GM20431 (cell line): ENCODE measurements at regions not wholly inside any gene's neighbourhood (a gene's known extent, or its start where the extent isn't known, plus 50 kb on each side); places are given as distances from the start of the nearest gene placed in this dataset.

Experiments
- in situ Hi-C: fragments of 300-500 bp; cut with MseI, MboI; formaldehyde crosslinking; loops from one replicate; pipeline ENCODE4 v1.15.0; 2020; ENCODE audit warnings: low sequenced_read_pairs; ENCODE audit not compliant: unreplicated experiment

DNA sequence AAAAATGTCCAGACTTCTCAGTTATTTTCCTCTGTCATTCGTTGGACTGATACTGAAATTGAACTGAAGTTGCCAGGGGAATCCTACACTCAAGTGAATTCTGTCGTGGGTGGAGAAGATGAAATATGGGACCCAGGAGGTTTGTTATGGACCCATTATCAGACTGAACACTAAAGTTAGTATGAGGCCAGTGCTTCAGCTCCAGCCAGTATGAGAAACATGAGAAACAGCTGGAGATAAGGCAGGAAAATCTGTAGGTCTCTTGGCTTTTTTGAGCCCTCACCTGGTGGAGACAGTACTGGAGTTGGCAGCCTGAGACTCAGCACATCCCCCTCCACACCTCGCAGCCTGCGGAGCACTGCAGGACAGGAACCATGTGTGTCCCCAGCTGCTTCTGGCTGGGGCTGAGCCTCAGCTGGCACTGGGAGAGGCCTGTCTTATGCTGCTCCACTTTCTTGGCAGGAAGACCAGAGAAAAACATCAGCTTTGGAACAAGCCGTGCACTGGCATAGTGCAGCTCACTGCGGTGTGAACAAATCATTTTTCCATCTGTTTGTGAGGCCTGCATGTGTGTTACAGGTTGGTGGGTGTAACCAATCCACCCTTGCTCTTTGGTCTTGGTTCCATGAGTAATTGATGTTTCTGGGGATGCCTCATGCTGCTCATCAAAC, 641.0 kb downstream of the FGF9 start:
- in situ Hi-C loops = no loop called here

DNA sequence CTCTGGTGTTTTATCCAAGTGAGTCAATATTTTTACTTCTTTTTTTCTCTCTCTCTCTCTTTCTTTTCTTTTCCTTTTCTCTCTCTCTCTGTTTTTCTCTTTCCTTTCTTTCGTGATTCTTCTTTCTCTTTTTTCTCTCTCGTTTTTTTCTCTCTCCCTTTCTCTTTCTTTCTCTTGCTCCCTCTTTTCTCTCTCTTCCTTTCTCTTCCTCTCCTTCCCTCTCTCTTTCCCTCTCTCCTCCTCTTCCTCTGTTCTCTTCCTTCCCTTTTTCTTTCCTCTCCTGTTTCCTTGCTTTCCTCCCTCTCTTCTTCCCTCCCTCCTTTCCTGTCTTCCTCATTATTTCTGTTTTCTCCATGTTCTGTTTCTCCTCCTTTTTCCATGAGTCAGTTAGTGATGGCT, 641.5 kb downstream of the FGF9 start:
- in situ Hi-C loops = no loop called here

DNA sequence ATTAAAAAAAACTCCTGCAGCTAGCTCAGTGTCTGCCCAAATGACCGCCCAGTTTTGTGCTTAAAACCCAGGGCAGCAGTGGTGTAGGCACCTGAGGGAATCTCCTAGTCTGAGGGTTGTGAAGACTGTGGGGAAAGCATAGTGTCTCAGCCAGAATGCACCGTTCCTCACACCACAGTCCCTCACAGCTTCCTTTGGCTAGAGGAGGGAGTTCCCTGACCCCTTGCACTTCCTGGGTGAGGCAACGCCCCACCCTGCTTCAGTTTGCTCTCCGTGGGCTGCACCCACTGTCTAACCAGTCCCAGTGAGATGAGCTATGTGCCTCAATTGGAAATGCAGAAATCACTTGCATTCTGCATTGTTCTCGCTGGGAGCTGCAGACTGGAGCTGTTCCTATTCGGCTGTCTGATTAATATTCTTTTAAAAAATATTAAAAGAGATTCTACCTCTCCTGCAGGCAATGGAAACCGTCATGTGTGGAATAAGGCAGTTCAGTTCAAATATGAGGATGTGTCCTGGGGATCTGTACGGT, 645.7 kb downstream of the FGF9 start:
- in situ Hi-C loops = no loop called here

DNA sequence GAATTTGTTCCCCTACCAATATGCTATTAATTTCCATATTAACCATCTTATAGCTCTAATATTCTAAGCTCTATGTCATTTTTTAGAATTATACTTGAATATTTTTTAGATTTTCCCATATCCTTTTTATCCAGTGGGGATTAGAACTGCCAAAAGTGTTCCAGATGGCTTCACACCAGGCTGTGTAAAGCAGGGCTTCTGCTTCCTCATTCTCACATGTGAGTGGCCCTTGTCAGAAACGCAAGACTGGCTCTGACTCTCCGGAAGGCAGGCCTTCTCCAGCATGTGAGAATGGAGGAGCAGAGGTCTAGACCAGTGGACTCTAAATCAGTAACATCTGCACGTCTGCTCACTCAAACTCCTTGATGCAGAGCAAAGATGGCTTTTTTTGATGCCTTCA, 650.1 kb downstream of the FGF9 start:
- in situ Hi-C loops = no loop called here

DNA sequence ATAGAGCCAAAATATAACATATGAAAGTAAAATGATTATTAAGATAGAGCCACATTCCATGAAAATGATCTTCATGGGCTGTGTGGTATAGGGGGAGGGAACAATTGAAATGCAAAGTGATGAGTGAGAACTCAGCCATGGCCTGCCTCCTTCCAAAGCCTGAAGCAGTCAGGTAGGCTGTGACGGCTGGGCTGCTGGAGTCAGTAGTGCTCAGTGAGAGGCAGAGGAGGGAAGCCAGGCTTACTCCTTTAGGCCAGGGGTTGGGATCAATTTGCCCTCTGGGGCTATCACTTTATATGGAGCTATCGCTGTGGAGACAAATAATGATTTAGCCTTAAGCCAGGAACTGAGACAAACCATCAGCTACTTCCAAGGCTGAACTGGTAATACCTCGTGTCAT, 654.9 kb downstream of the FGF9 start:
- in situ Hi-C loops = no loop called here

DNA sequence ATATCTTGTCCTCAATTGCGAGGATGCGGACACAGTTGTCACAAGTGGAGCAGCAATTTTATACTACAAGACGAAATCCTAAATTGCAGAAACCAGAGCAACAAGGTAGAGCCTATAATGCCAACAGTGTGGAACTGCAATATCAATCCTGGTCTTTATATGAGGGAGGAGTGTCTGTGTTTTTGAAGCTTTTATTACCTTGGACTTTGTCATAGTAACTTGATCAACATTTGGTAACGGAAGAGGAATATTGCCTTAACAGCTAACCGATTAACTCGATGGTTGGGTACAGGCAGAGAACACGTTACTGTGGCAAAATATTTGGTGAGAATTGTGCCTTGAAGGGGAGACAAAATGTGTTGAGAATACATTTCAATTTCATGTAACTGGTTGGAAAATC, 661.5 kb downstream of the FGF9 start:
- in situ Hi-C loops = no loop called here

DNA sequence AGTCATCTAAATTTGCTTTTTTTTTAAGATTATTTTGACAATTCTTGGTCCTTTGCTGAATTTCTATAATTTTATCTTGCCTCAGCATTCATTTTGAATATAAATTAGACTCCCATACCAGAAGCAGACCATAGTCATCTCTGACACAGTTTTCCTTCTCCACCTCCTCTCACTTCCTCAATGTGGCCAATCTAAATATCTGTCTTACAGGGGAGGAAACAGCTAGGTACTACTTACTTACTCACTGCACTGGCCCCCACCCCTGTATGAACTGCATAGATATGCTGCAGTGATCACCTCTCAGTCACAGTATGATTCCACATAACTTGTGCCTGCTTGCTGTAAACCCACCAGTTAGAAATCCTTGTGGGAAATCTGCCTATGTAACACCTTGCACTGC, 665.6 kb downstream of the FGF9 start:
- in situ Hi-C loops = no loop called here

DNA sequence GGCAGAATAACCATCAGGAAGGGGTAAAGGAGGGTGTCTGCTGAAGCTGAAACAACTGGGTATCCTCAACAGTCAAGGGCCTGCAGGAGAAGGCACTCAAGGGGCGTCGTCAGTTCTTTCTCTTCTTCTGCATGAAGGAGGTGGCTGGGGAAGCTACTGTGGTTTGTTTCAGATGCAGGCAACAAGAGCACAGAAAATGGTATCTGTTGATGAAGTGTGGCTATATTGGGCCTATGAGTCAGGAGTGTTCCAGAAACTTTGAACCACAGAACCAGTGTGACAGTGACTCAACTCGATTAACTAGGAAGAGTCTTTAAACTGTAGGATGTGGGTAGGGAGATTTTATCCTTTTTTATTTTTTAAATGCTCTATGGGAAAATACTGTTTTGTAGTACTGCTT, 686.3 kb downstream of the FGF9 start:
- in situ Hi-C loops = no loop called here

DNA sequence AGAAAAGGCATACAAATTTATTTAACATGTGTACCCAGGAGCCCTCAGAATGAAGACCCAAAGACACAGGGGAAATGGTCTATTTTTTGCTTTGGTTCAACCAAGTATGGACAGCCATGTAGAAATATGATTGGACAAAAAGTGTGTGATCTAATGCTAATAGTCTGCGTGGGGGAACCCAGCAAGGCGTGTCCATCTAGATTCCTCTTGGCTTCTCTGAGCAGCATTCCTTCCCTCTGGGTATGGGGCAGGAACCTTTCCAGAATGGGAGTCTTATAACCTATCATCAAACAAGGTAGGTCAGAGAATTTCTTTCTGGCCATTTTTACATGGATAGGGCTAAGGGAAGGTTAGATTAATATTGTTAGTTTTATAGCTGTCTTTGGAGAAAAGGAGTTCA, 698.2 kb downstream of the FGF9 start:
- in situ Hi-C loops = no loop called here

DNA sequence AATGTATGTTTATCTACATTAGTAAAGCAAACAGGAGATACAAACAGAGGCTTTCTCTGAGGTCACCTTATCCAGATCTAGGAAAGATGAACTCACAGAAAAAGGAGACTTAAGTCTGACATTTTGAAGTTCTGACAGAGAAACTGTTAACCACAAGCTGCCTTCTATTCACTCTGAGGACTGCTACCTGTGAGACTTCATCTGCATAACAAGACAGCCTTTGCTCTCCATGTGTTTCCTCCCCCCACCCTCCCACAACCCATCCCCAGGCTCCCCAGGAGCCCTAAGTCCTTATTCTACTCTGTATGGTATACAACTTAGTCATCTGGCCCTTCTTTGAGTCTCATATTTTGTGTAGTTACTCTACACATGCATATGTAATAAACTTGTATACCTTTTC, 699.0 kb downstream of the FGF9 start:
- in situ Hi-C loops = no loop called here

DNA sequence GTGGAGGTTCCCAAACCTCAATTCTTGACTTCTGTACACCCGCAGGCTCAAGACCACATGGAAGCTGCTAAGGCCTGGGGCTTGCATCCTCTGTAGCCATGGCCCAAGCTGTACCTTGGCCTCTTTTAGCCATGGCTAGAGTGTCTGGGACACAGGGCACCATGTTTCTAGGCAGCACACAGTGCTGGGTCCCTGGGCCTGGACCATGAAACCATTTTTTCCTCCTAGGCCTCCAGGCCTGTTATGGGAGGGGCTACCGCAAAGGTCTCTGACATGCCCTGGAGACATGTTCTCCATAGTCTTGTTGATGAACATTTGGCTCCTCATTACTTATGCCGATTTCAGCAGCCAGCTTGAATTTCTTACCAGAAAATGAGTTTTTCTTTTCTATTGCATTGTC, 701.4 kb downstream of the FGF9 start:
- in situ Hi-C loops = no loop called here

DNA sequence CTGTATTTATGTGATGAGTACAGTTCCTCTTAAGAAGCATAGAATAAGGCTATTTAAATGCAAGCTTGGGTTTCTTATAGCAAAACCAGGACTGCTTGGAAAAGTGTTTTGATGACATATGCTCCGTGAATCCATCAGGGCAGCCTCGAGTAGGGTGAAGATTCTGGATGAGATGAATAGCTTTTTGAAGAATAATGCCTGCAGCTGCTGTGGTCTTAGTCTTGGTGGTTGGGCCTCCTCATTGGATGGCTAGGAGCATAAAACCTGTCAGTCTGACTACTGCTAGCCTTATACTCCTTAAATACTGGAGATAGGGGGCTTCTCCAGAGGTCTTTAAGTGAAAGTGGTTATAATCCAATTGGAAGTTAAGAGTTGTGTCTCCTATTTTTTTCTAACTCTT, 704.3 kb downstream of the FGF9 start:
- in situ Hi-C loops = no loop called here

DNA sequence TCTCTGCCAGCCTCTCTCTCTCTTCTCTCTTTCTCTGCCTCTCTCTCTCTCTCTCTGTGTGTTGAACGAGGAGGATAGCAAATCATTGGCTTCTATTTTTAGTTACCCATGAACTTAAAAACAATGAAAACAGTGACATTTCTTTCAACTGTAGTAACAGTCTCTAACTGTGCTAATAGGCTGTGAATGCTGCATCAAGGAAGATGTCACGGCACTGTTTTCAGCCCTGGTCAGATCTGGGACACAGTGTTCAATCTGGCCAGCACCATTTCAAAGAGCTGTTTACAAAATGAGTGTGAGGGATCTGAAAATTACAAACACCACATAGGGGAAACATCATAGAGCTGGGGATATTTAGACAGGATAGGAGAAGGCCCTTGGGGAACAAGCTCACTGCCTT, 717.0 kb downstream of the FGF9 start:
- in situ Hi-C loops = no loop called here

DNA sequence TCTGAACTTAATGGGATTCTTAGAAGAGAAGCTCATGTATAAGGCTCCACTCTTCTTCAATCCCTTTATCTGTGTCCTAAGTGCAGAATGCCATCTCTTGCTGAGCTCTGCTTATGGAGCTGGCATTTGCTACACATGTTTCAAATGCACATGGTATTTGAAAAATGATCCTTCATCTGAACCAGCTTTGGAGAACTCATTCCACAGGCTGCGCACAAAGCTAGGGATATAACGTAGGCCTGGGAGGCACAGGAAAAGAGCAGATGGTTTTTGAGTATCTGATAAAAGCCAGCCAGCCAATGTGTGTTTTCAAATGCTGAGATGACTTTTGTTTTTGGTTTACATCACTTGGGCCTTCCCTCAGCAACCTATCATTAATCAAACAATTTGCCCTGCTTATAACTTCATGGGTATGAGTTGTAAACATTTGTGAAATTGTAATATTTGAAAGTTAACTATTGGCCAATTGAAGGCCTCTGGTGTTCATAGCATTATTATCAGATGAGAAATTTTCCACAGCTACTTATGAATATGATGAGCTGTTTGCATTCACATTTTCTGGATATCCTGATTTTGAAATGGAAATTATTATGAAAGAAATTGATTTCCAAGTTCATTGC, 729.0 kb downstream of the FGF9 start:
- in situ Hi-C loops = no loop called here

DNA sequence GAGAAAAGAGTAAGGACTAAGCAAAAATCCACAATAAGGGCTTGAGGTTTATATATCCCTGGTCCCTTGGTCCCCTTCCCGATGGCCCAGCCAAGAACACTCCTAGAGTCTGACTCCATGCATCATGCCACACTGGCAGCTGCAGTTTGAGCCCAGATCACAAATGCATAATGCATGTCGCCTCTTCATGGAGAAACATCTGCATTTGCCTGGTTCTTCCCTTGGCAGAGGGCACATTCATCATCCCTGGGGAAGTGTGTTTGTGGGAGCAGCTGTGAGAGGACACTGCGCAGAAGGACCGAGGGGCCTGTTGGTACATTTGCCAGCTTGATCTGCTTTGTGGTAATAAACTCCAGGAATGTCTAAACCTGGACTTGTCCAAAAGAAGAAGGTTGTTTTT, 731.8 kb downstream of the FGF9 start:
- in situ Hi-C loops = no loop called here

DNA sequence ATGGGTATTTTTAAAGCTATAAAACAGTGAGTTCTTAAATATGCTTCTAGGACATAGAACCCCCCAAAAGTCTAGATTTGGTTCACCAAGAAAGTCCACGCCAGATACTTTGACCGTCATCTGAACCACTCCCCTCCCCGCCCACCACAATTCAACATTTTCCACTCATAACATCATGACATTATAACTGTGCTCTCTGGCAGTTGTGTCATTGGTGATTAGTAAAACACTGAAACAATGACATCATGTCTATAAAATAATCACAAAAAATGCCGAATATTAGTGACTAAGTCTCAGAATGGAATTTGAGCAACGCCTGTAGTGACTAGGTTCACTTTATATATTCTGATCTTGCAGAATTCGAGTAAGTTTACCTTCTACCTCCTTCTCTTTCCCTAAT, 732.3 kb downstream of the FGF9 start:
- in situ Hi-C loops = no loop called here

DNA sequence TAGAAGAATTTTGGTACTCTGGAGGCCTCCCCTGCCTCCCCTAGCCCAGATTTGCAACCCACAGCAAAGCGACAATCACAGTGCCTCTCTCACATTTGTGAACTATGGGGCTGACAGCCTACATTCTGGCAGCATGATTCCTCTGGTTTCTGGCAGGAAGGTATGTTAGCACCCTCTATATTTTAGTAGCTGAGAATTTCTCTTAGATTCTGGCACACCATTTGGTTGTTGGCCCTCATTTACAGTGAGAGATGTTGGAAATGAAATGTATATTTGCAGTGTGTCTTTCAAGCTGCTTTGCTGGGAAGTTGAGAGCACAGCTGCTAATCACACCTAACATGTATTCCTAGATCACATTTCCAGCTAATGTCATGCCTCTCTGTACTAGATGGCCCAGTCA, 735.0 kb downstream of the FGF9 start:
- in situ Hi-C loops = no loop called here

DNA sequence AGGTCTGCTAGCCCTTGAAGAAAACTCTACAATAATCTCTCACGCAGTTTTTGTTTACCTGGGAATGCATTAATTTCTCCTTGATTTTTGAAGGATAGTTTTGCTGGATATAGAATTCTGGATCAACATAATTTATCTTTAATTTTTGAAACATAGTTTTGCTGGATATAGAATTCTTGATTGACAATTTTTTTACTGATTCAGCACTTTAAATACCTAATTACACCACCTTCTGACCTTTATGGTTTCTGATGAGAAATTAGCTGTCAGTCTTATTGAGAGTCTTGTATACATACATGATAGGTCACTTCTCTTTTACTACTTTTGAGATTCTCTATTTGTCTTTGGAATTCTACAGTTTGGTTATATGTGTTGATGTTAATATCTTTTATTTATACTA, 741.6 kb downstream of the FGF9 start:
- in situ Hi-C loops = no loop called here

DNA sequence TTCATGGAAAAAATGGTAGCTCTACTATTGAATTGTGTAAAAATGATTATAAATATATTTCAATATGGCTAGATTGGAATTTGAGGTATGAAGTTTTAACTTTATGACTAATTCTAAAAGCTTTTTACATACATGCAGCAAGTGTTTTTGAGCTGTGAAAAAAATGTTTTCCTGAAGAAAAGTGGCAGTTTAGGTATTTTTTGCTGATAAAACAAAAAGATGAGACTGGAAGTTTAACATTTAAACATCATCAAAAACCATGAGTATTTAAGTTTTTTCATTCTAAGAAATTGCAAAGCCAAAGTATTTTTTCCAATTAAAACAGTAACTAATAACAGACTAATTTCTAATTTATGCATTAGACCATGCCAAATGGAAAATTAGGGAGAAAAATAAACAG, 751.1 kb downstream of the FGF9 start:
- in situ Hi-C loops = no loop called here

DNA sequence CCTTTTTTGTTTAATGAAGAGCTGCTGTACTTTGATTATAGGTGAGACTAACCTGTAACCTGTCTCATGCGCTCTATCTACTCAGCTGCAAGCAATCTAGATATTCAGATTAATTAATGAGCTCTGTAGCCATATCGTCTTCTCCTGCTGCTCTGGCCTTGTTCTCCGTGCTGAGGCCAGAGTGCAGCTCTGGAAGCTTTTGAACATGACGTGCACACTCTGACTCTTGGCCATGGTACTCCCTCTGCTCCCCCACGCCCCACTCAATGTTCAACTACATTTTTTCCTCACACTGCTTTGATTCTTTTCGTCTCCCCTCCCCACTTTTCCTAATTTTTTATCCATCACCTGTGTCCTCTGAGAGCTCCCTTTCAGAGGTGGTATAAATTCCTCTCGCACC, 751.8 kb downstream of the FGF9 start:
- in situ Hi-C loops = no loop called here

DNA sequence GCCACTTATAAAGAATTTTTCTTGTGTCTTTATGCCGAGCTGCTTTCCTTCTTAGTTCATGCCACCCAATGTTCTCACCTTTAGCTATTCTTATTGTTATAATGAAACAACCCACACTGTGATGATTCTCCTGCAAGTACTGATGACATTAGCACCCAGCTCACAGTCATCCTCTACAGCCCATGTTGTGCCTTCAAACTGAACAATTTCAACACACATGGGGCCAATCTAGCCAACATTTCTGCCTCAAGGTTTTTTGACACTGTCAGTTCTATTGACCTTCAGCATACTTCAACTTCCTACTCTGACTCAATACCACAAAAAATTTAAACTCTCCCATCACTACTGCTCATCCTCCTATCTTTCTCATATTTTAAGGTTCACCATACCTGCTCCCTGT, 752.4 kb downstream of the FGF9 start:
- in situ Hi-C loops = no loop called here

DNA sequence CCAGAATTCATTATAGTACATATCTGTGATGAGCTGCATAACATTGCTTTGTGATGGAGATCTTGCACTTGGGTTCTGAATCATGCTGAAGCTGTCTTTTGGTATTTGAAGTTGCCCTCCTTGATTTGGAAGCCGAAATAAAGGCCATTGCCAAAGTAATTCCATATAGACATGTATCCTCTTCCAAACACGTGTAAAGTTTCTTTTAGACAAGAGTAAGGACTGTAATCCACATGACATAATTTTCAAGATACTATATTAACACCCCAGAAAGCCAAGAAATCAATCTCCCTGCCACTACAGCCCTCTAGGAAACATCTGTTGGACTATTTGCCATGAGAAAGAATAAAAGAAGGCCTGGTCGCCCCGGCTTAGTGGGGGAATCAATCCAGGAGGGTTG, 754.2 kb downstream of the FGF9 start:
- in situ Hi-C loops = no loop called here
